SK-N-SH treated with all-trans-retinoic acid at 6 μM for 48 hours (cell line): ENCODE measurements at regions not wholly inside any gene's neighbourhood (a gene's known extent, or its start where the extent isn't known, plus 50 kb on each side); places are given as distances from the start of the nearest gene placed in this dataset.

Experiments used
- BACH2 ChIP-seq: fragments of 250-450 bp; sonication (Bioruptor Pico); IDR thresholded peaks from 2 replicates; pipeline ENCODE4 v1.9.0; 2021; ENCODE audit warnings: mild to moderate bottlenecking, borderline replicate concordance
- CSRNP3 ChIP-seq: fragments of 250-450 bp; sonication (Bioruptor Pico); IDR thresholded peaks from 2 replicates; pipeline ENCODE4 v1.5.1; 2021; ENCODE audit warnings: mild to moderate bottlenecking, moderate library complexity
- GLIS3 ChIP-seq: fragments of 250-450 bp; sonication (Bioruptor Pico); IDR thresholded peaks from 2 replicates; pipeline ENCODE4 v1.5.0; 2020; ENCODE audit warnings: mild to moderate bottlenecking, moderate library complexity
- PATZ1 ChIP-seq: fragments of 250-450 bp; sonication (Bioruptor Pico); IDR thresholded peaks from 2 replicates; pipeline ENCODE4 v1.8.0; 2020; ENCODE audit warnings: mild to moderate bottlenecking, moderate library complexity, borderline replicate concordance
- TCF4 ChIP-seq: fragments of 250-450 bp; sonication (Bioruptor Pico); IDR thresholded peaks from 2 replicates; pipeline ENCODE4 v1.8.0; 2021; ENCODE audit warnings: mild to moderate bottlenecking, moderate library complexity, borderline replicate concordance
- TOX ChIP-seq: fragments of 250-450 bp; sonication (Bioruptor Pico); IDR thresholded peaks from 2 replicates; pipeline ENCODE4 v1.8.0; 2021; ENCODE audit warnings: mild to moderate bottlenecking, moderate library complexity, borderline replicate concordance
- ZFP30 ChIP-seq: fragments of 450-650 bp; formaldehyde crosslinking; IDR thresholded peaks from 2 replicates; pipeline ENCODE4 v1.5.0; 2022; ENCODE audit warnings: mild to moderate bottlenecking, moderate library complexity

- TF ChIP-seq CSRNP3 (CRISPR knock-in tag) (no peak), GLIS3 (CRISPR knock-in tag) (no peak), PATZ1 (CRISPR knock-in tag) (no peak), BACH2 (no peak), TCF4 (CRISPR knock-in tag) (no peak), ZFP30 (CRISPR knock-in tag) (no peak), TOX (CRISPR knock-in tag) (no peak)
These were observed 154.2 kb downstream of the FGF18 start for GRCh38 chr5:171573451-171574225.
